GM18508 (cell line): ENCODE measurements at regions not wholly inside any gene's neighbourhood (a gene's known extent, or its start where the extent isn't known, plus 50 kb on each side); places are given as distances from the start of the nearest gene placed in this dataset.

Experiments used
- ATAC-seq: cut with Tn5 transposase; IDR thresholded peaks from one replicate; pipeline ENCODE4 v1.9.1; 2021; ENCODE audit warnings: moderate number of reproducible peaks; ENCODE audit not compliant: insufficient read depth, unreplicated experiment

GRCh38 chr1:87930796-87931195, 602.1 kb downstream of the LMO4 start:
- no peak for ATAC-seq

- no peak for ATAC-seq
Observed at GRCh38 chr1:87933171-87933570, 604.5 kb downstream of the LMO4 start.

- no peak for ATAC-seq
Observed at GRCh38 chr1:87935130-87935529, 606.5 kb downstream of the LMO4 start.

- no peak for ATAC-seq
Observed at GRCh38 chr1:87937831-87938395, 609.2 kb downstream of the LMO4 start.

GRCh38 chr1:87938631-87939030, 610.0 kb downstream of the LMO4 start:
- no peak for ATAC-seq

GRCh38 chr1:87939444-87939843, 610.8 kb downstream of the LMO4 start:
- no peak for ATAC-seq

GRCh38 chr1:87940421-87940820, 611.7 kb downstream of the LMO4 start:
- no peak for ATAC-seq

- ATAC-seq, result no peak
Observed at GRCh38 chr1:87941337-87941946, 612.8 kb downstream of the LMO4 start.

GRCh38 chr1:87942165-87942564, 613.5 kb downstream of the LMO4 start:
- ATAC-seq, result no peak

- ATAC-seq, result no peak
Observed at GRCh38 chr1:87949711-87950110, 621.0 kb downstream of the LMO4 start.

GRCh38 chr1:87950369-87950768, 621.7 kb downstream of the LMO4 start:
- no peak for ATAC-seq

GRCh38 chr1:87951409-87951808, 622.7 kb downstream of the LMO4 start:
- ATAC-seq, result no peak

- no peak for ATAC-seq
Observed at GRCh38 chr1:87951852-87952251, 623.2 kb downstream of the LMO4 start.

- no peak for ATAC-seq
Observed at GRCh38 chr1:87953121-87953520, 624.4 kb downstream of the LMO4 start.

GRCh38 chr1:87953732-87954344, 625.2 kb downstream of the LMO4 start:
- ATAC-seq, result no peak

- no peak for ATAC-seq
Observed at GRCh38 chr1:87955038-87955437, 626.4 kb downstream of the LMO4 start.

GRCh38 chr1:87956072-87956471, 627.4 kb downstream of the LMO4 start:
- ATAC-seq, result no peak

- ATAC-seq, result no peak
Observed at GRCh38 chr1:87956750-87957149, 628.1 kb downstream of the LMO4 start.

GRCh38 chr1:87957331-87957730, 628.7 kb downstream of the LMO4 start:
- ATAC-seq, result no peak

- no peak for ATAC-seq
Observed at GRCh38 chr1:87958201-87958600, 629.5 kb downstream of the LMO4 start.

- ATAC-seq, result no peak
Observed at GRCh38 chr1:87958716-87959115, 630.0 kb downstream of the LMO4 start.

- no peak for ATAC-seq
Observed at GRCh38 chr1:87959236-87959635, 630.6 kb downstream of the LMO4 start.
